ENCODE measurements at regions not wholly inside any gene's neighbourhood (a gene's known extent, or its start where the extent isn't known, plus 50 kb on each side); places are given as distances from the start of the nearest gene placed in this dataset.
"Not testable (repeated sequence)": the region's sequence is repeated elsewhere in the genome, so short reads cannot be mapped to it uniquely, and the experiment has no call there.

DNA sequence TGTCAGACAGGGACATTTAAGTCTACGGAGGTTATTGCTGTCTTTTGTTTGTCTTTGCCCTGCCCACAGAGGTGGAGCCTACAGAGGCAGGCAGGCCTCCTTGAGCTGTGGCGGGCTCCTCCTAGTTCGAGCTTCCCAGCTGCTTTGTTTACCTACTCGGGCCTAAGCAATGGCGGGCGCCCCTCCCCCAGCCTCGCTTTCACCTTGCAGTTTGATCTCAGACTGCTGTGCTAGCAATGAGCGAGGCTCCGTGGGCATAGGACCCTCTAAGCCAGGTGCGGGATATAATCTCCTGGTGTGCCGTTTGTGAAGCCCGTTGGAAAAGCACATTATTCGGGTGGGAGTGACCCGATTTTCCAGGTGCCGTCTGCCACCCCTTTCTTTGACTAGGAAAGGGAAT, 125.0 kb downstream of the PRL start:
- H3K9ac ChIP-seq (ENCODE audit: extremely low read depth, insufficient read length, low read length); H3K4me1 ChIP-seq (ENCODE audit: insufficient read depth, low read length); DNase-seq; H3K4ac ChIP-seq (ENCODE audit: low read depth, low read length); H3K27me3 Mint-ChIP-seq (ENCODE audit: low read depth); H4K91ac ChIP-seq (ENCODE audit: insufficient read length, low read depth, low read length); H3K27ac ChIP-seq (ENCODE audit: insufficient read length, low read depth, low read length); H2BK20ac ChIP-seq (ENCODE audit: low read depth, low read length, poor library complexity, severe bottlenecking); H3K4me2 ChIP-seq (ENCODE audit: insufficient read depth, insufficient read length, low read length); H4K8ac ChIP-seq (replicated peaks; ENCODE audit: insufficient read length, low read depth, low read length); H3K56ac ChIP-seq (ENCODE audit: insufficient read length, low read depth, low read length); H2BK5ac ChIP-seq (ENCODE audit: insufficient read length, low read length); H2BK120ac ChIP-seq (ENCODE audit: low read depth, low read length, poor library complexity, severe bottlenecking); H3K14ac ChIP-seq (ENCODE audit: insufficient read depth, low read length); H3K4me1 Mint-ChIP-seq; H3K4me3 Mint-ChIP-seq; H2BK15ac ChIP-seq (ENCODE audit: low read depth, low read length); H2BK12ac ChIP-seq (ENCODE audit: insufficient read length, low read depth, low read length); H3K79me2 ChIP-seq (ENCODE audit: insufficient read depth, low read length); H3K23ac ChIP-seq (ENCODE audit: insufficient read length, low read depth, low read length); H3K18ac ChIP-seq (ENCODE audit: insufficient read length, low read depth, low read length); H3K27ac Mint-ChIP-seq; H2AK5ac ChIP-seq (ENCODE audit: insufficient read length, low read length); H3K27me3 ChIP-seq (ENCODE audit: insufficient read depth, low read length); H2AFZ ChIP-seq (ENCODE audit: low read length); H3K79me1 ChIP-seq (ENCODE audit: insufficient read depth, low read depth, low read length, poor library complexity, severe bottlenecking); H3T11ph ChIP-seq (ENCODE audit: low read length); H4K20me1 ChIP-seq (ENCODE audit: control insufficient read depth, insufficient read depth, insufficient read length); H3K23me2 ChIP-seq (ENCODE audit: insufficient read length, low read depth, low read length, poor library complexity, severe bottlenecking); H4K5ac ChIP-seq (ENCODE audit: insufficient read length, low read depth, low read length): not testable (repeated sequence)
- peaks cover 66 to 68% of the 10 kb centered on the region in 2 experiments for H3K9me3 Mint-ChIP-seq
- no CpG with 5 or more reads among the region's 15 CpGs for WGBS (ENCODE audit: extremely low coverage, insufficient read length, low lambda C conversion rate)
- H3K36me3 Mint-ChIP-seq (ENCODE audit: insufficient read depth in 1 of 3, low read depth in 3 of 3) = peaks cover 57 to 66% (median 65%) of the 10 kb centered on the region in 3 experiments
- peaks cover 34% of the 10 kb centered on the region for H3K9me3 ChIP-seq (ENCODE audit: control insufficient read depth, low read depth, low read length)
